Astrocyte of the spinal cord (primary cell): ENCODE measurements at regions not wholly inside any gene's neighbourhood (a gene's known extent, or its start where the extent isn't known, plus 50 kb on each side); places are given as distances from the start of the nearest gene placed in this dataset.
"Not testable (repeated sequence)": the region's sequence is repeated elsewhere in the genome, so short reads cannot be mapped to it uniquely, and the experiment has no call there.

Experiments used
- DNase-seq: peaks from one replicate; pipeline ENCODE4 v3.0.0; 2011; ENCODE audit warnings: low read depth, low spot score
- H3K4me3 ChIP-seq: 2 replicates; pipeline ENCODE4 v1.5.1; 2011; ENCODE audit warnings: low read depth, mild to moderate bottlenecking, low read length, moderate library complexity
- in situ Hi-C: cut with HindIII; loops from 2 replicates; pipeline ENCODE4 v1.10.0; 2017; ENCODE audit warnings: low sequenced_read_pairs
- TF ChIP-seq, protein P1 (sequence below): IDR thresholded peaks from 2 replicates; pipeline ENCODE4 v1.5.1; 2012; ENCODE audit warnings: low read depth, mild to moderate bottlenecking, low read length, inconsistent platforms

DNA sequence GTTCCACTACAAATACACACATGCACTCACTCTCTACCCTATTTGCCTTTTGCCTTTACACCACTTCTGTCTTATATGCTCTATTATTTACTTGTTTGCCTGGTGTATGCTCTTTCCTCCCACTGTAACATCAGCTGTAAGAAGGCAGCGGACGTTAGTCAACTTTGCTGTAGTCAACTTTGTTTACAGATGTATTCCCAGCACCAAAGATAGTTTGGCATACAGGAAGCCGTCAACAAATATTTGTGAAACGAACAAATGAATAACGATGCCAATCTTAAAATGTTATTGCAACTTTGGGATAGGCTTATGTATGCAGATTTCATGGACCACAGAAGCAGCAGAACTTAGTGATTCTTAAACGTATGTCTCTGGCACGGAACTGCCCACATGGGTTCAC lies 138.3 kb upstream of the GALNT2 start:
- H3K4me3 ChIP-seq: no peak overlapping the region
- in situ Hi-C loops: no loop called here

GRCh38 chr1:229931751-229932150 lies 135.3 kb upstream of the GALNT2 start:
- in situ Hi-C loops, DNase-seq, H3K4me3 ChIP-seq: not testable (repeated sequence)

More for the DNA sequence above, 138.3 kb upstream of the GALNT2 start:
- TF ChIP-seq, protein P1, sequence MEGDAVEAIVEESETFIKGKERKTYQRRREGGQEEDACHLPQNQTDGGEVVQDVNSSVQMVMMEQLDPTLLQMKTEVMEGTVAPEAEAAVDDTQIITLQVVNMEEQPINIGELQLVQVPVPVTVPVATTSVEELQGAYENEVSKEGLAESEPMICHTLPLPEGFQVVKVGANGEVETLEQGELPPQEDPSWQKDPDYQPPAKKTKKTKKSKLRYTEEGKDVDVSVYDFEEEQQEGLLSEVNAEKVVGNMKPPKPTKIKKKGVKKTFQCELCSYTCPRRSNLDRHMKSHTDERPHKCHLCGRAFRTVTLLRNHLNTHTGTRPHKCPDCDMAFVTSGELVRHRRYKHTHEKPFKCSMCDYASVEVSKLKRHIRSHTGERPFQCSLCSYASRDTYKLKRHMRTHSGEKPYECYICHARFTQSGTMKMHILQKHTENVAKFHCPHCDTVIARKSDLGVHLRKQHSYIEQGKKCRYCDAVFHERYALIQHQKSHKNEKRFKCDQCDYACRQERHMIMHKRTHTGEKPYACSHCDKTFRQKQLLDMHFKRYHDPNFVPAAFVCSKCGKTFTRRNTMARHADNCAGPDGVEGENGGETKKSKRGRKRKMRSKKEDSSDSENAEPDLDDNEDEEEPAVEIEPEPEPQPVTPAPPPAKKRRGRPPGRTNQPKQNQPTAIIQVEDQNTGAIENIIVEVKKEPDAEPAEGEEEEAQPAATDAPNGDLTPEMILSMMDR: no peak
- DNase-seq: no peak

DNA sequence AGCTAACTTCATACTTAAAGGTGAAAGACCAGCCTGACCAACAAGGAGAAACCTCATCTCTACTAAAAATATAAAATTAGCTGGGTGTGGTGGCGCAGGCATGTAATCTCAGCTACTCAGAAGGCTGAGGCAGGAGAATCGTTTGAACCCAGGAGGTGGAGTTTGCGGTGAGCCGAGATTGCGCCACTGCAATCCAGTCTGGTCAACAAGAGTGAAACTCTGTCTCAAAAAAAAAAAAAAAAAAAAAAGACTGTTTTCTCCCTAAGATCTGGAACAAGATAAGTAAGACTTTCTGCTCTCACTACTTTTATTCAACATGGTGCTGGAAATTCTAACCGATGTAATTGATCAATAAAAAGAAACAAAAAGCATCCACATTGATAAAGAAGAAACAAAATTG lies 131.9 kb upstream of the GALNT2 start:
- H3K4me3 ChIP-seq, in situ Hi-C loops, DNase-seq: not testable (repeated sequence)

DNA sequence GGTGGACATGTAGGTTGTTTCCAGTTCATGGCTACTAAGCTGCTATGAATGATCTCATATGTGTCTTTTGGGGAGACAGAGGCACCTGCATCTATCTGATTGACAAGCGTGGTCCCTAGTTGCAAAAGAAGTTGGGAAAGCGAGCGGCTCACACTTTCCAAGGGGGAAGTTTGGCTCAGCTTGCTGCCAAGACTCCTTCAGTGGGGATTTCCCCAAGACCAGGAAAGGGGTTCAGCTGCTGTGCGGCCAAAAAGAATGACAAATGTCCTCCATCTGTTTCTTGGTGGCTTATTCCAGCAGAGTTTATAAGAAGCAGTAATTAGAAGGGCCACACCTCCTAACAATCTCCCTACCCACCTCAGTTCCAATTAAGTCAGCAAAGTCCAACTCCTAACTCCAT lies 128.5 kb upstream of the GALNT2 start:
- no peak overlapping the region for H3K4me3 ChIP-seq
- TF ChIP-seq, protein P1: no peak
- in situ Hi-C loops: no loop called here
- no peak for DNase-seq

- in situ Hi-C loops: no loop called here
- H3K4me3 ChIP-seq: no peak overlapping the region
- TF ChIP-seq, protein P1: no peak
- peak; percentile 75 for DNase-seq
These were observed 126.4 kb upstream of the GALNT2 start for GRCh38 chr1:229940684-229941083.

- in situ Hi-C loops: no loop called here
- no peak overlapping the region for H3K4me3 ChIP-seq
- DNase-seq: no peak
- TF ChIP-seq, protein P1: no peak
These were observed 125.9 kb upstream of the GALNT2 start for GRCh38 chr1:229941160-229941559.

DNA sequence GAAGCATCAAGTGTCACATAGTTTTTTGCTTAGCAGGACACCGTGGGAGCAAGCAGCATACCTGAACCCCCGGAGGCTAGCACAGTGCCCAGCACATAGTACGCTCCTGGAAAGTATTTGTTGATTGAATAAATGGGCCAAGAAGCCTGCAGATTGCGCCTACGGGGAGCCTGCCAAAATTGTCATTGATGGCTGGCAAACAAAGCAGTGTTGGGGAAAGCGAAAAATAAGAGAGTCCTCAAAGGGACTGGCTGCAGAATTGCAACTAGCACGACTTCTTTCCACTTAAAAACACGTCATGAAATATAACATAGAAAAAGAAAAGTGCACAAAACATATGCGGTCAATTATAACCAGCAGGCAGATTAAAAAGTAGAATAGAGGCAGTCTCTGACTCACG lies 125.2 kb upstream of the GALNT2 start:
- in situ Hi-C loops: no loop called here
- H3K4me3 ChIP-seq: no peak overlapping the region
- TF ChIP-seq, protein P1: no peak
- DNase-seq: no peak

DNA sequence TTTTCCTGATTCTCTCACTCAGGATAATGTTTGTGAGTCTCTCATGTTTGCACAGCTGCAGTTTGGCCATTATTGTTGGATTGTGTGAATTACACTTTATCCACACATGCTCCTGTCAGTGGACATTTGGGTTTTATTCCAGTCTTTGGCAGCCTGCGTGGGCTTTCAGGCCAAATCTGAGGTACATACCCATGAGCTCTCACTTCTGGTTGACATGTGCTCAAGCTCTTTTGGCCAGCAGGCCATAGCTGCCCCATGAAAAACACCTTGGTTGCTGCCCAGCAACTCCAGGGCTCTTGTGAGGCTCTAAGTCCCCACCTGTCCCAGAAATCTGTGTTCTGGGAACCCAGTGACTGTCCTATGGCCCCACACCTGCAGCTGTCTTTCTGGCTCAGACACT lies 124.5 kb upstream of the GALNT2 start:
- TF ChIP-seq, protein P1: no peak
- in situ Hi-C loops: no loop called here
- no peak overlapping the region for H3K4me3 ChIP-seq
- no peak for DNase-seq
